Activated CD8-positive, alpha-beta T cell treated with anti-CD3 and anti-CD28 coated beads for 36 hours (primary cell): ENCODE measurements at regions not wholly inside any gene's neighbourhood (a gene's known extent, or its start where the extent isn't known, plus 50 kb on each side); places are given as distances from the start of the nearest gene placed in this dataset.
"Not testable (repeated sequence)": the region's sequence is repeated elsewhere in the genome, so short reads cannot be mapped to it uniquely, and the experiment has no call there.

Experiments used
- ATAC-seq: fragments of 200-7000 bp; cut with Tn5 transposase; one replicate; pipeline ENCODE4 v1.10.0; 2021; ENCODE audit warnings: mild to moderate bottlenecking, moderate library complexity
- CTCF ChIA-PET: fragments of 350-600 bp; sonication (Branson Sonifier 250); formaldehyde crosslinking; loops from one replicate; lab custom pipeline; 2021; ENCODE audit warnings: antibody characterized with exemption; lab: Charles Lee
- POLR2A ChIA-PET: fragments of 350-600 bp; sonication (Branson Sonifier 250); formaldehyde crosslinking; loops from one replicate; lab custom pipeline; 2021; ENCODE audit warnings: antibody characterized with exemption; lab: Charles Lee
- DNase-seq: peaks from one replicate; pipeline ENCODE4 v3.0.0-alpha.2; 2020
- H3K27ac Mint-ChIP-seq: one replicate; pipeline ENCODE4 v1.8.0; 2021; ENCODE audit warnings: mild to moderate bottlenecking, mixed read lengths
- H3K27me3 Mint-ChIP-seq: one replicate; pipeline ENCODE4 v1.8.0; 2021; ENCODE audit warnings: mixed read lengths
- H3K36me3 Mint-ChIP-seq: one replicate; pipeline ENCODE4 v1.8.0; 2021; ENCODE audit warnings: low read depth, mixed read lengths
- H3K4me1 Mint-ChIP-seq: one replicate; pipeline ENCODE4 v1.8.0; 2021; ENCODE audit warnings: low read depth, mixed read lengths
- H3K4me3 Mint-ChIP-seq: one replicate; pipeline ENCODE4 v1.8.0; 2021; ENCODE audit warnings: mild to moderate bottlenecking, moderate library complexity, mixed read lengths
- H3K9me3 Mint-ChIP-seq: one replicate; pipeline ENCODE4 v1.8.0; 2021; ENCODE audit warnings: mixed read lengths
- intact Hi-C: fragments of 100-400 bp; cut with micrococcal nuclease; formaldehyde crosslinking; loops from one replicate; pipeline ENCODE4 v1.10.0; 2022
- TF ChIP-seq, protein P1 (sequence below): fragments of 200-600 bp; IDR thresholded peaks from one replicate; pipeline ENCODE4 v1.8.0; 2022; ENCODE audit warnings: antibody characterized with exemption, mild to moderate bottlenecking

GRCh38 chr6:141925001-141925400 is 207.7 kb upstream of the GJE1 start:
- no peak overlapping the region for H3K4me3 Mint-ChIP-seq
- H3K9me3 Mint-ChIP-seq, result peaks cover 4% of the 10 kb centered on the region
- ATAC-seq, result no peak
- peaks cover 2% of the 10 kb centered on the region for H3K4me1 Mint-ChIP-seq
- intact Hi-C loops, result no loop called here
- H3K27me3 Mint-ChIP-seq, result no peaks in the 10 kb centered on the region
- DNase-seq, result no peak
- ChIA-PET CTCF (no interaction called here), POLR2A (no interaction called here)
- H3K27ac Mint-ChIP-seq, result no peak overlapping the region
- H3K36me3 Mint-ChIP-seq, result no peaks in the 10 kb centered on the region
- TF ChIP-seq, protein P1, sequence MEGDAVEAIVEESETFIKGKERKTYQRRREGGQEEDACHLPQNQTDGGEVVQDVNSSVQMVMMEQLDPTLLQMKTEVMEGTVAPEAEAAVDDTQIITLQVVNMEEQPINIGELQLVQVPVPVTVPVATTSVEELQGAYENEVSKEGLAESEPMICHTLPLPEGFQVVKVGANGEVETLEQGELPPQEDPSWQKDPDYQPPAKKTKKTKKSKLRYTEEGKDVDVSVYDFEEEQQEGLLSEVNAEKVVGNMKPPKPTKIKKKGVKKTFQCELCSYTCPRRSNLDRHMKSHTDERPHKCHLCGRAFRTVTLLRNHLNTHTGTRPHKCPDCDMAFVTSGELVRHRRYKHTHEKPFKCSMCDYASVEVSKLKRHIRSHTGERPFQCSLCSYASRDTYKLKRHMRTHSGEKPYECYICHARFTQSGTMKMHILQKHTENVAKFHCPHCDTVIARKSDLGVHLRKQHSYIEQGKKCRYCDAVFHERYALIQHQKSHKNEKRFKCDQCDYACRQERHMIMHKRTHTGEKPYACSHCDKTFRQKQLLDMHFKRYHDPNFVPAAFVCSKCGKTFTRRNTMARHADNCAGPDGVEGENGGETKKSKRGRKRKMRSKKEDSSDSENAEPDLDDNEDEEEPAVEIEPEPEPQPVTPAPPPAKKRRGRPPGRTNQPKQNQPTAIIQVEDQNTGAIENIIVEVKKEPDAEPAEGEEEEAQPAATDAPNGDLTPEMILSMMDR, result no peak

DNA sequence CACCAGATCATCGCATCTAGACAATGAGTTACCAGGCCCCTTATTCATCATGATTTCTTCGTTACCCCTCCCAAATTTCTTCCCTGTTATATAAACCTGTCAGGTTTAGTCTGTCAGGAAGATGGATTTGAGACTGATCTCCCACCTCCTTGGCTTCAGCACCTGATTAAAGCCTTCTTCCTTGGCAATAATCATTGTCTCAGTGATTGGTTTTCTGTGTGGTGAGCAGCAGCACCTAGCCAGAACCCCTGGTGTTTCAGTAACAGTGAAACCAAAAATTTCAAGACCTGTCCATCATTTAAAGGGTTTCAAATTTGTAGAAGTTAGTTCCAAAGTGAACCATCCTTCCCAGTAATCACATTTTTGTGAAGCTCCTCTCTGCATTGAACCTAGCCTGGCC is 209.8 kb upstream of the GJE1 start:
- CTCF ChIA-PET, result no interaction called here
- no peaks in the 10 kb centered on the region for H3K27me3 Mint-ChIP-seq

GRCh38 chr6:141916682-141917505 is 215.8 kb upstream of the GJE1 start:
- POLR2A ChIA-PET, ATAC-seq, H3K4me1 Mint-ChIP-seq, H3K9me3 Mint-ChIP-seq, intact Hi-C loops, H3K4me3 Mint-ChIP-seq, DNase-seq, H3K36me3 Mint-ChIP-seq, H3K27me3 Mint-ChIP-seq, H3K27ac Mint-ChIP-seq, CTCF ChIA-PET: not testable (repeated sequence)

More for the DNA sequence above, 209.8 kb upstream of the GJE1 start:
- intact Hi-C loops, result no loop called here
- POLR2A ChIA-PET, result no interaction called here
- ATAC-seq (no peak), DNase-seq (no peak)
- Mint-ChIP-seq H3K4me1 (peaks cover 2% of the 10 kb centered on the region), H3K4me3 (no peak overlapping the region), H3K36me3 (no peaks in the 10 kb centered on the region), H3K9me3 (peaks cover 4% of the 10 kb centered on the region), H3K27ac (no peak overlapping the region)
- TF ChIP-seq, protein P1, result no peak

- CTCF ChIA-PET, result no interaction called here
- DNase-seq, result no peak
- POLR2A ChIA-PET, result no interaction called here
- H3K27me3 Mint-ChIP-seq, result no peaks in the 10 kb centered on the region
- H3K36me3 Mint-ChIP-seq, result no peaks in the 10 kb centered on the region
- H3K4me3 Mint-ChIP-seq, result no peak overlapping the region
- intact Hi-C loops, result no loop called here
- TF ChIP-seq, protein P1, result no peak
- H3K27ac Mint-ChIP-seq, result no peak overlapping the region
- no peaks in the 10 kb centered on the region for H3K4me1 Mint-ChIP-seq
- ATAC-seq, result no peak
- H3K9me3 Mint-ChIP-seq, result no peaks in the 10 kb centered on the region
These were observed 218.1 kb upstream of the GJE1 start for GRCh38 chr6:141914646-141915045.

DNA sequence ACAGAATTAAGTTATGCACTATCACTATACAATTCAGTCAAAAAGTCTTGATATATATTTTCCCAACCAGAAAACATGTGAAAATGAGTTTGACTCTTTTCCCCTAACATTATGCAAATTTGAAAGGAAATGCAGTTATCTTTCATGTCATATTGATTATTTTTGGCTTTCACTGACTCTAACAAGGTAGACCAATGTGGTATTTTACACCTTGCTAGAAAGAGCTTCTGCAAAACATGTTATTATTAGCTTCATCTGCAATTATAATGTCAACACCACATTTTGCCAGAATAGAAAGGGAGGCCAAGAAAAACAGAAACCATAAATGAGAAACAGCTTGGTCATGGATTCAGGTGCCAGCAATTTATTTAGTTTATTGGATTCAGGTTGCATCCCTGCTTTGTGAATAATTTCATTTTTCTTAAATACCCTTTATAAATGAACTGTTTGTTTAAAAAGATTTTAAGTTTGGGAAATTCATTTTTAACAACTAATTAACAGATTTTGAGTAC is 226.1 kb upstream of the GJE1 start:
- Mint-ChIP-seq H3K4me3 (no peak overlapping the region), H3K9me3 (peaks cover 2% of the 10 kb centered on the region), H3K4me1 (no peaks in the 10 kb centered on the region), H3K27me3 (no peaks in the 10 kb centered on the region), H3K36me3 (no peaks in the 10 kb centered on the region), H3K27ac (no peak overlapping the region)
- ATAC-seq, result no peak
- DNase-seq, result no peak
- TF ChIP-seq, protein P1, result no peak
- ChIA-PET POLR2A (no interaction called here), CTCF (no interaction called here)
- intact Hi-C loops, result no loop called here
